GM12873 (cell line): ENCODE measurements at regions not wholly inside any gene's neighbourhood (a gene's known extent, or its start where the extent isn't known, plus 50 kb on each side); places are given as distances from the start of the nearest gene placed in this dataset.

Experiments
- TF ChIP-seq, protein P1 (sequence below): IDR thresholded peaks from 2 replicates; pipeline ENCODE4 v1.5.1; 2012; ENCODE audit warnings: low read depth, mild to moderate bottlenecking, moderate library complexity, low read length, control low read depth; ENCODE audit not compliant: insufficient read depth; ENCODE audit errors: missing control alignments

DNA sequence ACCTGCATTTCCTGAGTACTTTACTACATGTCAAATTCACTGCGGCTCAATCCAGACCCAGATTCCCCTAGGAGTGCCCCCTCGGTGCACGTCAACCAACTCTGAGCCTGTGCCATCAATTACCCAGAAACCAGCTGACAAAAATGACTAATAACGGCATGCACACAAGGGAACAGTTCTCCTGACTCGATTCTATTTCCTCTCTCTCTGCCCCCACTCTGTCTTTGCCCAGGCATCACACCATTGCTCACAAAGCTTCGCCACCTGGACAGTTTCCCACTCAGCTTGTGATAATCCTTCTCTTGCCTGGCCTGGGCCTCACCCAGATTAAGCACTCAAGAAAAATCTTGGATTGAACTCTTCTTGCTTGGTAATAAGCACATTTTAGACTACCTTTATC, 115.3 kb upstream of the NDUFV2 start:
- TF ChIP-seq, protein P1, sequence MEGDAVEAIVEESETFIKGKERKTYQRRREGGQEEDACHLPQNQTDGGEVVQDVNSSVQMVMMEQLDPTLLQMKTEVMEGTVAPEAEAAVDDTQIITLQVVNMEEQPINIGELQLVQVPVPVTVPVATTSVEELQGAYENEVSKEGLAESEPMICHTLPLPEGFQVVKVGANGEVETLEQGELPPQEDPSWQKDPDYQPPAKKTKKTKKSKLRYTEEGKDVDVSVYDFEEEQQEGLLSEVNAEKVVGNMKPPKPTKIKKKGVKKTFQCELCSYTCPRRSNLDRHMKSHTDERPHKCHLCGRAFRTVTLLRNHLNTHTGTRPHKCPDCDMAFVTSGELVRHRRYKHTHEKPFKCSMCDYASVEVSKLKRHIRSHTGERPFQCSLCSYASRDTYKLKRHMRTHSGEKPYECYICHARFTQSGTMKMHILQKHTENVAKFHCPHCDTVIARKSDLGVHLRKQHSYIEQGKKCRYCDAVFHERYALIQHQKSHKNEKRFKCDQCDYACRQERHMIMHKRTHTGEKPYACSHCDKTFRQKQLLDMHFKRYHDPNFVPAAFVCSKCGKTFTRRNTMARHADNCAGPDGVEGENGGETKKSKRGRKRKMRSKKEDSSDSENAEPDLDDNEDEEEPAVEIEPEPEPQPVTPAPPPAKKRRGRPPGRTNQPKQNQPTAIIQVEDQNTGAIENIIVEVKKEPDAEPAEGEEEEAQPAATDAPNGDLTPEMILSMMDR, result no peak

DNA sequence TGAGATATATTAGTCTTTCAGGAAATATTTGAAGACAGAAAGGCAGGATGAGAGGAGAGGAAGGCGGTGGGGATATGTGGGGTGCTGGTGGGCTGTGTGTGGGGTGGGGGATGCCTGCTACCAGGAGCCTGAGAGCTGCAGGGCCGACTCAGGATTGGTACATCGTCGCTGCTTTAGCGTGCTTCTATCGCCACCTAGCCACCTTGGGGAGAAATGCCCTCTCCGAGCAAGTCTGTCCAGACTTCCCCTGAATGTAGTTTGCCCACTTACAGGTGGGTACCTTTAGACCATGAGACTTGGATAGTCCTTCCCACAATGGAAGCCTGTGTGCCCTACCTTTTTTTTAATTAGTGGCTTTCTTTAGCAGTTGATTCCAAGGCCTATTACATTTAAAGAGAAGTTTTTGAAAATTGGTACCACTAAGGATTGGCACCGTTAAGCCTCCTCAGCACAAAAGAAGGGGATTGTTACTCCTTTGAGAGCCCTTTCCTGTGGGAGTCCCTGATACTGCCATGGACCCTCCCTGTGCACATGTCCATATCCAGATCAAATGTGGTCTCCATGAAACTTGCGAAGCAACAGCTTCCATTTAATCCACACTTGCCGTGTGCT, 114.1 kb upstream of the NDUFV2 start:
- TF ChIP-seq, protein P1, result peak; percentile 96

DNA sequence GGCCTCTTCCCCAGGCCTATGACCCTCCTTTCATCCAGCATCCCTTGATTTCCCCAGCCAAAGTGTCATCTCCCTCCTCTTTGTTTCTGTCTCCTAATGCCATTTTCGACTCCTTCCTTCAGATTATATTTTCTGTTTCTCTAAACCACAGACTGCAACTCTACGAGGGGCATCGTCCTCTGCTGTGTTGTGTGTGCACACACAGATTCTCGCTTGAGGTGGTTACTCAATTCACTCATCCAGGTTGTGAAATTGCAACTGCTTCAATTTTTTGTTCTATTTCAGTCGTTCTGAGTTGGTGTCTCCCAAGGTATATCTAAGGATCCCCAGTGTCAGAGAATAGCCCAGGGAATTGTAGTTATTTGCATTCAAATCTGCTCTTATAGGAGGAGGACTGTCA, 113.5 kb upstream of the NDUFV2 start:
- TF ChIP-seq, protein P1, result no peak

DNA sequence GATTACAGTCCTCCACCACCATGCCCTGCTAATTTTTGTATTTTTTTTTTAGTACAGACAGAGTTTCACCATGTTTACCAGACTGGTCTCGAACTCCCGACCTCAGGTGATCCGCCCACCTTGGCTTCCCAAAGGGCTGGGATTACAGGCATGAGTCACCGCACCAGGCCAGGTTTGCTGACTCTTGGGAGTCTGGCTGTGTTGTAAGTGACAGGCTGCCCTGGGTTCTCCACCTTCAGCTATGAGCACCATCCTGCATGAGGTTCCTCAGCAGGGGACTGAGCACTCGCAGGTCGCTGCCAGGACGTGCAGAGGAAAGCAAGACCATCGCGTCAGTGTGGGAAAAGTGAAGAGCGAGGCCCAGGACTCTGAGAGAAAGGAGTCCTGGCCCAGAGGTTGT, 112.6 kb upstream of the NDUFV2 start:
- TF ChIP-seq, protein P1, result no peak

DNA sequence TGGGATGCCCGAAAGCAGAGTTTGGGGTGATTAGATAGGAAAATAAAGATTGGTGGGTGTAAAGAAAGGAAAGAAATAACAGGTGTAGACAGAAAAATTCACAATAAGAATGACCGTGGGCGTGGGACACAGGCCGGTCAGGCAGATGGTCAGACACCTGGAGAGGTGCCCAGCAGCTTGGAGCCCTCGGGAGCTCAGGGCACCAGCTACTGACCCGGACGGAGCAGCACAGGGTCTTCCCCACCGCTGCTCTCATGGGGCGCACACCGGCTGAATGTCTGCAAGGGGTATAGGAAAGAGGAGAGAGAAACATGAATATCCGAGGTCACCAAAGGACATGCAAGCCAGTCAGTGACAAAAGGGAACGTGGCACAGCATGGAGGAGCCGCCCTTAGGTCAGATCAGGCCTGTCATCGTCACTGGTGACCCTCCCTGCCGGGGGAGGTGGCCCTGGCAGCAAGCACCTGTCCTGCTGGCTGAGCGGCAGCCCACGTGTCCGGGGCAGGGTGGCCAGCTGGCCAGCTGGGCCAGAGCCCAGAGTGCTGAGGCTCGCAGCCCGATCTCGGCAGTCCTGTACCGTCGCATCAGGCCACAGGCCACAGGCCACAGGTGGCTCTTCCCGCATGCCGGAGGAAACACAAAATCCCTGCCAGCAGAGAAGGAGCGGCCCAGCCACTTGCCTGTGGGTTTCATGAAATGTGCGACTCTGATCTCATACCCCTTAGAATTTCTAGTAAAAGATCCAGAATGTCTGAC, 112.0 kb upstream of the NDUFV2 start:
- TF ChIP-seq, protein P1, result no peak

DNA sequence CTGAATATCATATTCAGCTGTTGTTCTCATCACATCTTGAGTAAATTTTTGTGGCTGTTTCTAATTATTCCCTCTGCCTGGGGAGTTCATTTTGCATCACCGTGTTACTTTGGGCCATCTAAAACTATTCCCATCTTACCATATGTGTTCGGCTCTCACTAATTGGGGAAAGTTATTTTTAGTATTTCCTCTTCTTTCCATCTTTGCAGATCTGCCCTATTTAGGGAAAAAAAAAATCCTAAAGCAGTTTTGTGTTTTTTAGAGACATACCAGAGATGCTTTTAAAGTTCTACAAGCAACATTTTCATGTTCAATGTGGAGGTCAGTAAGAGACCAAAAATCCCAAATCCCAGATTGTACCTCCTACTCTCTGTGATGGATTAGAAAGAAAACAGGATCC, 111.3 kb upstream of the NDUFV2 start:
- TF ChIP-seq, protein P1, result no peak

DNA sequence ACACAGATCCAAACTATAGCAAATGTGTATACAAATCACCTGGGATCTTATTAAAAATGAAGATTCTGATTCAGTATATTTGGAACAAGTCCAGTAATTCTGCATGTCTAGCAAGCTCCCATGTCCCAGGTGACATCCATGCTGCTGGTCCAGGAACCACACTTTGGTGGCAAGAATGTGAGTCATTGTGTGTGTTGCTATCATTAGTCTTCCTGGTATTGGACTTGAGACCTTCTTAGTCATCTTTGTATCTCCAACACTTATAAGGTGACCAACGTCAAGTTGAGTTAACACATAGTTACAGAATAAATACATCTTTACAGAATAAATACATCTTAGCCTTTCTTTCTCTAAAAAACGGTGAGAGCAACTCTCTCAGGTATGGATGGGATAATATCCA, 107.9 kb upstream of the NDUFV2 start:
- TF ChIP-seq, protein P1, result no peak
